Neural progenitor cell (in vitro differentiated cells): ENCODE measurements at regions not wholly inside any gene's neighbourhood (a gene's known extent, or its start where the extent isn't known, plus 50 kb on each side); places are given as distances from the start of the nearest gene placed in this dataset.

Source experiments
- DNase-seq: peaks from one replicate; pipeline ENCODE4 v3.0.0-alpha.2; 2016; ENCODE audit warnings: low spot score
- H2AFZ ChIP-seq: fragments of 200-600 bp; sonication (generic); replicated peaks from 2 replicates; pipeline ENCODE4 v1.6.1; 2016; ENCODE audit warnings: antibody characterized with exemption
- H3F3A ChIP-seq: fragments of 200-600 bp; sonication (generic); 2 replicates; pipeline ENCODE4 v1.6.1; 2016; ENCODE audit warnings: antibody characterized with exemption, low read depth
- H3K27ac ChIP-seq: fragments of 200-600 bp; sonication (generic); 2 replicates; pipeline ENCODE4 v1.5.1; 2016; ENCODE audit warnings: mild to moderate bottlenecking
- H3K27me3 ChIP-seq: fragments of 200-600 bp; sonication (generic); 2 replicates; pipeline ENCODE4 v1.6.1; 2016; ENCODE audit warnings: mild to moderate bottlenecking, moderate library complexity
- H3K36me3 ChIP-seq: fragments of 200-600 bp; sonication (generic); 2 replicates; pipeline ENCODE4 v1.5.1; 2016
- H3K4me1 ChIP-seq: fragments of 200-600 bp; sonication (generic); 2 replicates; pipeline ENCODE4 v1.6.1; 2016; ENCODE audit warnings: mixed run types
- H3K4me2 ChIP-seq: fragments of 200-600 bp; sonication (generic); 2 replicates; pipeline ENCODE4 v1.6.1; 2016
- H3K4me3 ChIP-seq: fragments of 200-600 bp; sonication (generic); 2 replicates; pipeline ENCODE4 v1.5.1; 2016
- H3K79me2 ChIP-seq: fragments of 200-600 bp; sonication (generic); 2 replicates; pipeline ENCODE4 v1.6.1; 2016; ENCODE audit warnings: low read depth
- H3K9ac ChIP-seq: fragments of 200-600 bp; sonication (generic); 2 replicates; pipeline ENCODE4 v1.6.1; 2016
- H3K9me3 ChIP-seq: fragments of 200-600 bp; sonication (generic); 2 replicates; pipeline ENCODE4 v1.5.1; 2016; ENCODE audit warnings: low read depth
- H4K20me1 ChIP-seq: fragments of 200-600 bp; sonication (generic); 2 replicates; pipeline ENCODE4 v1.6.1; 2016; ENCODE audit warnings: low read depth
- H3K27ac Mint-ChIP-seq: 3 replicates; pipeline ENCODE4 v1.8.0; 2021; ENCODE audit warnings: mixed read lengths
- H3K27me3 Mint-ChIP-seq: 2 replicates; pipeline ENCODE4 v1.8.0; 2022; ENCODE audit warnings: low read depth, mild to moderate bottlenecking, inconsistent platforms, moderate library complexity, mixed read lengths; ENCODE audit not compliant: insufficient read depth
- H3K36me3 Mint-ChIP-seq: 3 replicates; pipeline ENCODE4 v1.8.0; 2021; ENCODE audit warnings: mixed read lengths
- H3K4me1 Mint-ChIP-seq: 3 replicates; pipeline ENCODE4 v1.8.0; 2021; ENCODE audit warnings: mixed read lengths
- H3K4me3 Mint-ChIP-seq: 3 replicates; pipeline ENCODE4 v1.8.0; 2021; ENCODE audit warnings: mild to moderate bottlenecking, moderate library complexity, mixed read lengths
- H3K9me3 Mint-ChIP-seq: 3 replicates; pipeline ENCODE4 v1.8.0; 2020; ENCODE audit warnings: mixed read lengths
- EZH2 ChIP-seq: fragments of 200-600 bp; sonication (generic); IDR thresholded peaks from 2 replicates; pipeline ENCODE4 v1.6.1; 2017; ENCODE audit warnings: antibody characterized with exemption, mild to moderate bottlenecking, moderate library complexity
- EZH2phosphoT487 ChIP-seq: fragments of 200-600 bp; sonication (generic); IDR thresholded peaks from 2 replicates; pipeline ENCODE4 v1.6.1; 2017; ENCODE audit warnings: antibody characterized with exemption
- TF ChIP-seq, protein P1 (sequence below): fragments of 200-600 bp; sonication (generic); IDR thresholded peaks from 2 replicates; pipeline ENCODE4 v1.5.1; 2017; ENCODE audit warnings: antibody characterized with exemption, mild to moderate bottlenecking

GRCh38 chr16:51607201-51607651 lies 456.2 kb upstream of the SALL1 start:
- Mint-ChIP-seq H3K27ac (no peak overlapping the region), H3K4me3 (no peak overlapping the region), H3K27me3 (no peaks in the 10 kb centered on the region), H3K4me1 (no peaks in the 10 kb centered on the region), H3K36me3 (no peaks in the 10 kb centered on the region), H3K9me3 (no peaks in the 10 kb centered on the region)
- H3K27ac ChIP-seq: no peak overlapping the region
- peaks cover 17% of the 10 kb centered on the region for H3K4me1 ChIP-seq
- no peaks in the 10 kb centered on the region for H3K9me3 ChIP-seq
- no peaks in the 10 kb centered on the region for H3K79me2 ChIP-seq
- TF ChIP-seq EZH2: no peak
- TF ChIP-seq, protein P1, sequence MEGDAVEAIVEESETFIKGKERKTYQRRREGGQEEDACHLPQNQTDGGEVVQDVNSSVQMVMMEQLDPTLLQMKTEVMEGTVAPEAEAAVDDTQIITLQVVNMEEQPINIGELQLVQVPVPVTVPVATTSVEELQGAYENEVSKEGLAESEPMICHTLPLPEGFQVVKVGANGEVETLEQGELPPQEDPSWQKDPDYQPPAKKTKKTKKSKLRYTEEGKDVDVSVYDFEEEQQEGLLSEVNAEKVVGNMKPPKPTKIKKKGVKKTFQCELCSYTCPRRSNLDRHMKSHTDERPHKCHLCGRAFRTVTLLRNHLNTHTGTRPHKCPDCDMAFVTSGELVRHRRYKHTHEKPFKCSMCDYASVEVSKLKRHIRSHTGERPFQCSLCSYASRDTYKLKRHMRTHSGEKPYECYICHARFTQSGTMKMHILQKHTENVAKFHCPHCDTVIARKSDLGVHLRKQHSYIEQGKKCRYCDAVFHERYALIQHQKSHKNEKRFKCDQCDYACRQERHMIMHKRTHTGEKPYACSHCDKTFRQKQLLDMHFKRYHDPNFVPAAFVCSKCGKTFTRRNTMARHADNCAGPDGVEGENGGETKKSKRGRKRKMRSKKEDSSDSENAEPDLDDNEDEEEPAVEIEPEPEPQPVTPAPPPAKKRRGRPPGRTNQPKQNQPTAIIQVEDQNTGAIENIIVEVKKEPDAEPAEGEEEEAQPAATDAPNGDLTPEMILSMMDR: no peak
- no peak for TF ChIP-seq EZH2phosphoT487
- no peak overlapping the region for H3K9ac ChIP-seq
- no peaks in the 10 kb centered on the region for H3F3A ChIP-seq
- H2AFZ ChIP-seq: peak overlapping the region; percentile 68
- H3K4me3 ChIP-seq: no peak overlapping the region
- no peak for DNase-seq
- no peaks in the 10 kb centered on the region for H4K20me1 ChIP-seq
- no peaks in the 10 kb centered on the region for H3K36me3 ChIP-seq
- H3K27me3 ChIP-seq: no peaks in the 10 kb centered on the region
- no peak overlapping the region for H3K4me2 ChIP-seq

DNA sequence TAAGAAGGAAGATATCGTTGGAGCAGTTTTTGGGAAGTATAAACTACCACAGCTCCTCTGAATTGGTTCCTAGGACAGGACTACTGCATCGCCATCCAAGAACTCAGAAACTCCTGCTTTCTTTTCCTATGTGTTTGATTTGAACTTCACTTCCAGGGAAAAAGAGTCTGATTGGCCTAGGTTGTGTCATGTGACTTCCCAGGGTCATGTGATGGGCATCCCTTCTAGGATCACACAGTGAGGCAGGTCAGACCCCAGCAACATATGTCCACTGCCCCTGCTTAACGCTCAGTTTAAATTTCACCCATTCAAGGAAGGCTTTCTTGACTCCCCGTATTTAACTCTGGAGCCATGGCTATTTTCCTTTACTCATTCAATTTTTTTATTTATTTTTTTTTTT lies 445.2 kb upstream of the SALL1 start:
- Histone ChIP-seq H4K20me1 (no peaks in the 10 kb centered on the region), H3K4me3 (no peak overlapping the region), H3K27me3 (no peaks in the 10 kb centered on the region), H2AFZ (no peak overlapping the region), H3K4me1 (peaks cover 19% of the 10 kb centered on the region), H3K27ac (no peak overlapping the region), H3F3A (peaks cover 14% of the 10 kb centered on the region), H3K9ac (no peak overlapping the region), H3K79me2 (no peaks in the 10 kb centered on the region), H3K4me2 (no peak overlapping the region), H3K36me3 (no peaks in the 10 kb centered on the region), H3K9me3 (no peaks in the 10 kb centered on the region)
- H3K36me3 Mint-ChIP-seq: peaks cover 2% of the 10 kb centered on the region
- no peak overlapping the region for H3K4me3 Mint-ChIP-seq
- H3K27me3 Mint-ChIP-seq: peaks cover 9% of the 10 kb centered on the region
- H3K27ac Mint-ChIP-seq: no peak overlapping the region
- TF ChIP-seq EZH2phosphoT487: no peak
- TF ChIP-seq EZH2: no peak
- peaks cover 15% of the 10 kb centered on the region for H3K9me3 Mint-ChIP-seq
- H3K4me1 Mint-ChIP-seq: peaks cover 12% of the 10 kb centered on the region
- no peak for DNase-seq

- Mint-ChIP-seq H3K9me3 (peaks cover 7% of the 10 kb centered on the region), H3K27me3 (peaks cover 8% of the 10 kb centered on the region), H3K4me3 (no peak overlapping the region), H3K4me1 (peaks cover 12% of the 10 kb centered on the region), H3K36me3 (no peaks in the 10 kb centered on the region), H3K27ac (no peak overlapping the region)
- Histone ChIP-seq H2AFZ (peak overlapping the region; percentile 73), H3K27ac (no peak overlapping the region), H3K4me3 (peak overlapping the region; percentile 14), H3K4me1 (peaks cover 20% of the 10 kb centered on the region), H3F3A (peaks cover 14% of the 10 kb centered on the region), H4K20me1 (no peaks in the 10 kb centered on the region), H3K79me2 (no peaks in the 10 kb centered on the region), H3K9ac (no peak overlapping the region), H3K9me3 (no peaks in the 10 kb centered on the region), H3K4me2 (peak overlapping the region; percentile 68), H3K27me3 (no peaks in the 10 kb centered on the region), H3K36me3 (no peaks in the 10 kb centered on the region)
- TF ChIP-seq EZH2 (no peak), EZH2phosphoT487 (no peak)
- TF ChIP-seq, protein P1: no peak
- DNase-seq: peak; percentile 13
Observed at GRCh38 chr16:51592535-51593300, 441.6 kb upstream of the SALL1 start.

GRCh38 chr16:51592001-51592501 lies 441.0 kb upstream of the SALL1 start:
- H3K4me1 Mint-ChIP-seq: peaks cover 12% of the 10 kb centered on the region
- peak overlapping the region; percentile 73 for H2AFZ ChIP-seq
- no peak overlapping the region for H3K9ac ChIP-seq
- H3K36me3 ChIP-seq: no peaks in the 10 kb centered on the region
- peak overlapping the region; percentile 68 for H3K4me2 ChIP-seq
- H3K4me3 Mint-ChIP-seq: no peak overlapping the region
- H3K9me3 ChIP-seq: no peaks in the 10 kb centered on the region
- peaks cover 3% of the 10 kb centered on the region for H3K9me3 Mint-ChIP-seq
- TF ChIP-seq EZH2 (no peak), EZH2phosphoT487 (no peak)
- TF ChIP-seq, protein P1: no peak
- no peaks in the 10 kb centered on the region for H3K79me2 ChIP-seq
- H3F3A ChIP-seq: peaks cover 14% of the 10 kb centered on the region
- peaks cover 20% of the 10 kb centered on the region for H3K4me1 ChIP-seq
- peak overlapping the region; percentile 14 for H3K4me3 ChIP-seq
- H3K36me3 Mint-ChIP-seq: no peaks in the 10 kb centered on the region
- peaks cover 6% of the 10 kb centered on the region for H3K27me3 Mint-ChIP-seq
- H3K27ac Mint-ChIP-seq: no peak overlapping the region
- H3K27me3 ChIP-seq: no peaks in the 10 kb centered on the region
- H4K20me1 ChIP-seq: no peaks in the 10 kb centered on the region
- DNase-seq: peak; percentile 46
- no peak overlapping the region for H3K27ac ChIP-seq
